H1 (cell line): ENCODE measurements at regions not wholly inside any gene's neighbourhood (a gene's known extent, or its start where the extent isn't known, plus 50 kb on each side); places are given as distances from the start of the nearest gene placed in this dataset.
A peak's percentile ranks its signal among the peaks of the same experiment; 100 is the strongest.

Experiments used
- CTCF ChIA-PET: fragments of 300-600 bp; sonication (Branson Sonifier 250); formaldehyde crosslinking; loops from one replicate; lab custom pipeline; 2021; ENCODE audit not compliant: partially characterized antibody; lab: Charles Lee
- POLR2A ChIA-PET: fragments of 300-600 bp; sonication (Branson Sonifier 250); formaldehyde crosslinking; loops from one replicate; lab custom pipeline; 2021; ENCODE audit warnings: inconsistent platforms; ENCODE audit not compliant: partially characterized antibody; lab: Charles Lee
- DNase-seq, 2 experiments: peaks; one replicate each; pipeline versions ENCODE4 v3.0.0 to v3.0.0-alpha.2; 2010 to 2022; ENCODE audit warnings: low spot score in 2 of 2, low read depth in 1 of 2, mixed read lengths in 1 of 2
- FAIRE-seq: peaks from 2 replicates; lab custom pipeline; 2011; peaks lifted over from hg19 to GRCh38; lab: Jason Lieb, UNC
- H2AFZ ChIP-seq: 2 replicates; pipeline ENCODE4 v1.8.1; 2012; ENCODE audit warnings: low read length, inconsistent platforms
- H2AK5ac ChIP-seq: 2 replicates; pipeline ENCODE4 v1.6.1; 2013; ENCODE audit warnings: low read depth, low read length
- H2BK120ac ChIP-seq: replicated peaks from 2 replicates; pipeline ENCODE3; 2013; ENCODE audit warnings: low read depth, low read length, inconsistent platforms
- H2BK12ac ChIP-seq: 2 replicates; pipeline ENCODE4 v1.6.1; 2013; ENCODE audit warnings: low read depth, low read length
- H2BK15ac ChIP-seq: 2 replicates; pipeline ENCODE4 v1.6.1; 2013; ENCODE audit warnings: low read length
- H2BK20ac ChIP-seq: 2 replicates; pipeline ENCODE4 v1.6.1; 2013; ENCODE audit warnings: low read length
- H2BK5ac ChIP-seq: 2 replicates; pipeline ENCODE4 v1.6.1; 2013; ENCODE audit warnings: low read depth, low read length
- H3K14ac ChIP-seq: 2 replicates; pipeline ENCODE4 v1.6.1; 2013; ENCODE audit warnings: inconsistent platforms; ENCODE audit not compliant: insufficient read length
- H3K18ac ChIP-seq: 2 replicates; pipeline ENCODE4 v1.6.1; 2013; ENCODE audit warnings: low read length; ENCODE audit errors: extremely low read depth
- H3K23ac ChIP-seq: 2 replicates; pipeline ENCODE4 v1.6.1; 2013; ENCODE audit warnings: inconsistent platforms; ENCODE audit not compliant: insufficient read length
- H3K23me2 ChIP-seq: 2 replicates; pipeline ENCODE4 v1.6.1; 2013; ENCODE audit warnings: low read depth, low read length
- H3K27ac ChIP-seq: 2 replicates; pipeline ENCODE4 v1.6.1; 2011; ENCODE audit warnings: low read depth, low read length, inconsistent platforms
- H3K27me3 ChIP-seq, 4 experiments: replicated peaks in 1 of 4; 1 replicate in 1 of 4; 2 replicates in 3 of 4; pipeline versions ENCODE4 v1.6.1 to v1.8.1; 2011 to 2013; ENCODE audit warnings: low read length in 3 of 4, mild to moderate bottlenecking in 3 of 4, inconsistent platforms in 2 of 4, mixed read lengths in 2 of 4, moderate library complexity in 1 of 4; ENCODE audit not compliant: control insufficient read depth in 3 of 4, insufficient read depth in 3 of 4; ENCODE audit errors: extremely low read depth in 1 of 4
- H3K36me3 ChIP-seq, 4 experiments: 2 replicates each; pipeline versions ENCODE4 v1.6.1 to v1.8.1; 2011 to 2013; ENCODE audit warnings: mild to moderate bottlenecking in 4 of 4, low read length in 3 of 4, moderate library complexity in 2 of 4, control low read depth in 1 of 4, inconsistent platforms in 1 of 4; ENCODE audit not compliant: insufficient read depth in 4 of 4, control insufficient read depth in 2 of 4
- H3K4ac ChIP-seq: replicated peaks from 2 replicates; pipeline ENCODE3; 2013; ENCODE audit warnings: low read length, low read depth, mixed read lengths, inconsistent platforms; ENCODE audit not compliant: insufficient read length
- H3K4me1 ChIP-seq, 4 experiments: replicated peaks in 1 of 4; 1 replicate in 1 of 4; 2 replicates in 3 of 4; pipeline versions ENCODE4 v1.6.1 to v1.8.1; 2011 to 2013; ENCODE audit warnings: low read length in 3 of 4, inconsistent platforms in 2 of 4, mixed read lengths in 1 of 4; ENCODE audit not compliant: insufficient read depth in 4 of 4, control insufficient read depth in 3 of 4
- H3K4me2 ChIP-seq, 2 experiments: 2 replicates each; pipeline versions ENCODE4 v1.6.1 to v1.8.1; 2011 to 2013; ENCODE audit warnings: low read depth in 2 of 2, low read length in 2 of 2, control low read depth in 1 of 2, inconsistent platforms in 1 of 2, mild to moderate bottlenecking in 1 of 2; ENCODE audit not compliant: insufficient read depth in 1 of 2
- H3K4me3 ChIP-seq, 4 experiments: fragments of 200-600, 300-600 bp in 1 of 4; sonication (generic), shearing (Covaris generic), sonication (Bioruptor Twin) in 1 of 4; 2 replicates each; pipeline versions ENCODE4 v1.5.1 to v1.8.1; 2011 to 2016; ENCODE audit warnings: low read length in 4 of 4, low read depth in 3 of 4, control low read depth in 2 of 4, inconsistent platforms in 2 of 4, mild to moderate bottlenecking in 2 of 4, mixed read lengths in 1 of 4, moderate library complexity in 1 of 4; ENCODE audit not compliant: insufficient read depth in 2 of 4; ENCODE audit errors: extremely low read depth in 1 of 4
- H3K56ac ChIP-seq: replicated peaks from 2 replicates; pipeline ENCODE3; 2013; ENCODE audit warnings: low read depth, mild to moderate bottlenecking, mixed read lengths, low read length, inconsistent platforms; ENCODE audit not compliant: insufficient read length
- H3K79me1 ChIP-seq: 2 replicates; pipeline ENCODE4 v1.6.1; 2013; ENCODE audit warnings: low read depth, low read length, control low read depth
- H3K79me2 ChIP-seq, 2 experiments: 2 replicates each; pipeline versions ENCODE4 v1.6.1 to v1.8.1; 2012 to 2013; ENCODE audit warnings: low read length in 2 of 2, mild to moderate bottlenecking in 2 of 2, inconsistent platforms in 1 of 2; ENCODE audit not compliant: insufficient read depth in 2 of 2, control insufficient read depth in 1 of 2
- H3K9ac ChIP-seq, 4 experiments: replicated peaks in 1 of 4; 1 replicate in 1 of 4; 2 replicates in 3 of 4; pipeline versions ENCODE4 v1.6.1 to v1.8.1; 2011 to 2013; ENCODE audit warnings: low read depth in 3 of 4, low read length in 3 of 4, control low read depth in 2 of 4, mild to moderate bottlenecking in 2 of 4, moderate library complexity in 2 of 4, inconsistent platforms in 1 of 4; ENCODE audit errors: extremely low read depth in 1 of 4
- H3K9me3 ChIP-seq, 2 experiments: 2 replicates each; pipeline versions ENCODE4 v1.6.1 to v1.8.1; 2012 to 2013; ENCODE audit warnings: mild to moderate bottlenecking in 2 of 2, moderate library complexity in 2 of 2, control low read depth in 1 of 2, inconsistent platforms in 1 of 2, low read depth in 1 of 2, low read length in 1 of 2, mixed read lengths in 1 of 2; ENCODE audit not compliant: insufficient read depth in 2 of 2
- H4K20me1 ChIP-seq, 2 experiments: replicated peaks in 1 of 2; 2 replicates each; pipeline versions ENCODE3 to v1.8.1; 2011 to 2013; ENCODE audit warnings: inconsistent platforms in 2 of 2, low read length in 2 of 2, mild to moderate bottlenecking in 1 of 2; ENCODE audit not compliant: insufficient read depth in 2 of 2, control insufficient read depth in 1 of 2
- H4K5ac ChIP-seq: 2 replicates; pipeline ENCODE4 v1.6.1; 2013; ENCODE audit warnings: low read length, low read depth, mixed read lengths, inconsistent platforms; ENCODE audit not compliant: insufficient read length
- H4K8ac ChIP-seq: 2 replicates; pipeline ENCODE4 v1.8.0; 2013; ENCODE audit warnings: mild to moderate bottlenecking, moderate library complexity, low read length, inconsistent platforms; ENCODE audit not compliant: insufficient read depth; ENCODE audit errors: extremely low read depth
- H4K91ac ChIP-seq: replicated peaks from 2 replicates; pipeline ENCODE3; 2013; ENCODE audit warnings: low read length, mixed read lengths, inconsistent platforms; ENCODE audit not compliant: insufficient read length
- ATF2 ChIP-seq: IDR thresholded peaks from 2 replicates; pipeline ENCODE4 v1.6.1; 2012; ENCODE audit warnings: low read length, inconsistent platforms
- ATF3 ChIP-seq: IDR thresholded peaks from 2 replicates; pipeline ENCODE4 v1.6.1; 2011; ENCODE audit warnings: low read depth, mild to moderate bottlenecking, low read length; ENCODE audit not compliant: insufficient read depth
- CBX5 ChIP-seq: fragments of 300-800, 300-1000 bp; sonication (generic); IDR thresholded peaks from 2 replicates; pipeline ENCODE4 v1.7.1; 2016; ENCODE audit warnings: antibody characterized with exemption, low read length, low read depth
- CHD1 ChIP-seq: IDR thresholded peaks from 2 replicates; pipeline ENCODE4 v1.6.1; 2012; ENCODE audit warnings: low read depth, low read length, improper control_type of control experiment
- GABPA ChIP-seq: IDR thresholded peaks from 2 replicates; pipeline ENCODE4 v1.6.1; 2011; ENCODE audit warnings: mild to moderate bottlenecking, low read length, moderate library complexity, borderline replicate concordance; ENCODE audit not compliant: insufficient read depth
- HDAC6 ChIP-seq: IDR thresholded peaks from one replicate; pipeline ENCODE4 v1.7.1; 2012; ENCODE audit warnings: low read depth, mild to moderate bottlenecking, inconsistent platforms, low read length, moderate library complexity
- MAFK ChIP-seq: IDR thresholded peaks from 2 replicates; pipeline ENCODE4 v1.6.1; 2012; ENCODE audit warnings: low read depth, mild to moderate bottlenecking, improper control_type of control experiment, low read length
- TCF12 ChIP-seq: IDR thresholded peaks from 2 replicates; pipeline ENCODE4 v1.6.1; 2011; ENCODE audit warnings: low read depth, mild to moderate bottlenecking, low read length
- USF2 ChIP-seq: IDR thresholded peaks from 2 replicates; pipeline ENCODE4 v1.6.1; 2011; ENCODE audit warnings: low read length, improper control_type of control experiment
- ZNF274 ChIP-seq: IDR thresholded peaks from 2 replicates; pipeline ENCODE4 v1.7.0; 2012; ENCODE audit warnings: low read length, borderline replicate concordance; ENCODE audit errors: extremely low read depth
- WGBS, 2 experiments: shearing (Covaris generic) in 1 of 2; methylation state at CpG; one replicate each; pipeline versions ENCODE4 v1.1.6 to v1.1.7; 2013 to 2015; ENCODE audit warnings: low lambda C conversion rate in 2 of 2, mixed read lengths in 2 of 2, inconsistent platforms in 1 of 2, low coverage in 1 of 2, missing lambda C conversion rate in 1 of 2; ENCODE audit not compliant: insufficient replicate concordance in 2 of 2, insufficient coverage in 1 of 2, insufficient read length in 1 of 2; ENCODE audit errors: extremely low coverage in 1 of 2, missing lambda C conversion rate in 1 of 2; 5-methylcytosine and 5-hydroxymethylcytosine counted together

- DNase-seq (no peak), FAIRE-seq (no peak)
- TF ChIP-seq ATF3, result no peak
- no peak for TF ChIP-seq USF2
- no peak for TF ChIP-seq TCF12
- no peak for TF ChIP-seq ZNF274
- TF ChIP-seq MAFK, result no peak
- TF ChIP-seq CHD1, result no peak
- TF ChIP-seq GABPA, result no peak
- TF ChIP-seq HDAC6, result no peak
- no peak for TF ChIP-seq CBX5
- no peak for TF ChIP-seq ATF2
- Histone ChIP-seq H2BK5ac (no peak overlapping the region), H3K18ac (no peak overlapping the region), H2AK5ac (no peak overlapping the region), H3K79me2 (no peaks in the 10 kb centered on the region), H2AFZ (0 out of 2 replicates have a peak overlapping the region, but pooled peaks have one; percentile 83), H2BK12ac (no peak overlapping the region), H4K91ac (no peak overlapping the region), H4K20me1 (no peaks in the 10 kb centered on the region), H2BK120ac (no peak overlapping the region), H4K8ac (no peak overlapping the region), H3K9me3 (no peaks in the 10 kb centered on the region), H3K4me2 (no peak overlapping the region), H3K4me1 (peaks cover 1 to 10% (median 3%) of the 10 kb centered on the region in 4 experiments; a peak in 3 of 7 replicates), H3K14ac (no peak overlapping the region), H2BK15ac (no peak overlapping the region), H3K56ac (no peak overlapping the region), H2BK20ac (no peak overlapping the region), H4K5ac (no peak overlapping the region), H3K23ac (no peak overlapping the region), H3K23me2 (no peaks in the 10 kb centered on the region; the same call in 1 of the 2 replicates), H3K36me3 (no peaks in the 10 kb centered on the region), H3K27me3 (no peaks in the 10 kb centered on the region; a peak in 1 of 7 replicates), H3K79me1 (no peaks in the 10 kb centered on the region), H3K27ac (no peak overlapping the region), H3K4me3 (no peak overlapping the region), H3K4ac (no peak overlapping the region), H3K9ac (no peak overlapping the region)
- WGBS, 2 experiments, result 58% methylated on average over 2 of the region's 2 CpGs; no CpG with 5 or more reads in 1 of the 2 experiments
- CTCF ChIA-PET, result interaction anchor here (0.7 to 5.9 kb wide), 14 partner anchors 8 to 283 kb away, joined by 3 to 79 read pairs (median 3); no protein-coding TSS in a partner anchor
- POLR2A ChIA-PET, result interaction anchor here (0.9 to 18.1 kb wide), 5 partner anchors 10 to 113 kb away, joined by 3 to 230 read pairs (median 7); partner anchors contain the start of genes CBX3 and HNRNPA2B1
Measured at GRCh38 chr7:26083113-26083512, 68.9 kb upstream of the NFE2L3 start.
